Ishikawa (cell line): ENCODE measurements at regions not wholly inside any gene's neighbourhood (a gene's known extent, or its start where the extent isn't known, plus 50 kb on each side); places are given as distances from the start of the nearest gene placed in this dataset.

Source experiments
- CEBPB ChIP-seq: IDR thresholded peaks from 2 replicates; pipeline ENCODE4 v1.6.1; 2012
- CREB1 ChIP-seq: IDR thresholded peaks from 2 replicates; pipeline ENCODE4 v1.6.1; 2012; ENCODE audit warnings: low read depth
- EGR1 ChIP-seq: IDR thresholded peaks from 2 replicates; pipeline ENCODE4 v1.6.1; 2012
- EP300 ChIP-seq: IDR thresholded peaks from 2 replicates; pipeline ENCODE4 v1.6.1; 2012; ENCODE audit warnings: borderline replicate concordance
- FOXM1 ChIP-seq: IDR thresholded peaks from 2 replicates; pipeline ENCODE4 v1.6.1; 2012; ENCODE audit warnings: low read depth, borderline replicate concordance
- MAX ChIP-seq: IDR thresholded peaks from 2 replicates; pipeline ENCODE4 v1.6.1; 2012
- NFIC ChIP-seq: IDR thresholded peaks from 2 replicates; pipeline ENCODE4 v1.6.1; 2012
- RAD21 ChIP-seq: IDR thresholded peaks from 2 replicates; pipeline ENCODE4 v1.6.1; 2012; ENCODE audit warnings: low read depth
- REST ChIP-seq: IDR thresholded peaks from 2 replicates; pipeline ENCODE4 v1.6.1; 2012; ENCODE audit warnings: low read depth, mild to moderate bottlenecking
- TAF1 ChIP-seq: IDR thresholded peaks from 2 replicates; pipeline ENCODE4 v1.6.1; 2012; ENCODE audit warnings: low read depth, mild to moderate bottlenecking
- TCF12 ChIP-seq: IDR thresholded peaks from 2 replicates; pipeline ENCODE4 v1.6.1; 2012; ENCODE audit warnings: low read depth
- TEAD4 ChIP-seq: IDR thresholded peaks from 2 replicates; pipeline ENCODE4 v1.6.1; 2012
- USF1 ChIP-seq: IDR thresholded peaks from 2 replicates; pipeline ENCODE4 v1.6.1; 2012
- YY1 ChIP-seq: IDR thresholded peaks from 2 replicates; pipeline ENCODE4 v1.6.1; 2012; ENCODE audit warnings: low read depth
- ZBTB7A ChIP-seq: IDR thresholded peaks from 2 replicates; pipeline ENCODE4 v1.6.1; 2012; ENCODE audit warnings: low read depth

- TF ChIP-seq TAF1 (no peak), USF1 (no peak), ZBTB7A (no peak), TCF12 (no peak), EGR1 (no peak), MAX (no peak), CREB1 (no peak), FOXM1 (no peak), REST (no peak), YY1 (no peak), TEAD4 (no peak), NFIC (no peak)
These were observed 72.6 kb upstream of the GRAMD1B start for GRCh38 chr11:123357353-123357989.

GRCh38 chr11:123356539-123356938 lies 73.5 kb upstream of the GRAMD1B start:
- TF ChIP-seq EP300 (no peak), TEAD4 (no peak), YY1 (no peak), TAF1 (no peak), MAX (no peak), TCF12 (no peak), USF1 (no peak), ZBTB7A (no peak), CEBPB (no peak), CREB1 (no peak), RAD21 (no peak), REST (no peak), NFIC (no peak), FOXM1 (no peak), EGR1 (no peak)

GRCh38 chr11:123354371-123354975 lies 75.6 kb upstream of the GRAMD1B start:
- TF ChIP-seq RAD21 = no peak
- TF ChIP-seq TAF1 = no peak
- no peak for TF ChIP-seq TCF12
- no peak for TF ChIP-seq CEBPB
- no peak for TF ChIP-seq EGR1
- TF ChIP-seq FOXM1 = no peak
- no peak for TF ChIP-seq REST
- TF ChIP-seq MAX = no peak
- TF ChIP-seq TEAD4 = no peak
- TF ChIP-seq EP300 = no peak
- TF ChIP-seq NFIC = no peak
- no peak for TF ChIP-seq USF1
- TF ChIP-seq CREB1 = no peak
- no peak for TF ChIP-seq ZBTB7A
- TF ChIP-seq YY1 = no peak
